HG02571 (cell line): ENCODE measurements at regions not wholly inside any gene's neighbourhood (a gene's known extent, or its start where the extent isn't known, plus 50 kb on each side); places are given as distances from the start of the nearest gene placed in this dataset.
"Not testable (repeated sequence)": the region's sequence is repeated elsewhere in the genome, so short reads cannot be mapped to it uniquely, and the experiment has no call there.

Source experiments
- ATAC-seq: cut with Tn5 transposase; IDR thresholded peaks from one replicate; pipeline ENCODE4 v1.9.1; 2021; ENCODE audit warnings: mild to moderate bottlenecking, moderate library complexity; ENCODE audit not compliant: unreplicated experiment

- no peak for ATAC-seq
Observed at GRCh38 chr13:34349091-34349722, 531.3 kb downstream of the RFC3 start.

- no peak for ATAC-seq
Observed at GRCh38 chr13:34350671-34351070, 532.7 kb downstream of the RFC3 start.

- no peak for ATAC-seq
Observed at GRCh38 chr13:34351134-34351533, 533.2 kb downstream of the RFC3 start.

- ATAC-seq = no peak
Observed at GRCh38 chr13:34352958-34353357, 535.0 kb downstream of the RFC3 start.

GRCh38 chr13:34356686-34357434, 538.9 kb downstream of the RFC3 start:
- ATAC-seq = no peak

- no peak for ATAC-seq
Observed at GRCh38 chr13:34357435-34358232, 539.7 kb downstream of the RFC3 start.

- ATAC-seq = no peak
Observed at GRCh38 chr13:34358811-34359513, 541.0 kb downstream of the RFC3 start.

GRCh38 chr13:34360702-34361101, 542.8 kb downstream of the RFC3 start:
- no peak for ATAC-seq

- no peak for ATAC-seq
Observed at GRCh38 chr13:34361560-34361959, 543.6 kb downstream of the RFC3 start.

- no peak for ATAC-seq
Observed at GRCh38 chr13:34363266-34363665, 545.3 kb downstream of the RFC3 start.

GRCh38 chr13:34364633-34365032, 546.7 kb downstream of the RFC3 start:
- no peak for ATAC-seq

GRCh38 chr13:34369931-34370330, 552.0 kb downstream of the RFC3 start:
- ATAC-seq = no peak

- ATAC-seq = no peak
Observed at GRCh38 chr13:34371108-34371507, 553.2 kb downstream of the RFC3 start.

GRCh38 chr13:34371645-34372395, 553.9 kb downstream of the RFC3 start:
- no peak for ATAC-seq

- ATAC-seq = no peak
Observed at GRCh38 chr13:34372581-34372980, 554.6 kb downstream of the RFC3 start.

- ATAC-seq = no peak
Observed at GRCh38 chr13:34376483-34376882, 558.5 kb downstream of the RFC3 start.

GRCh38 chr13:34381228-34381627, 560.8 kb upstream of the NBEA start:
- ATAC-seq = no peak

- no peak for ATAC-seq
Observed at GRCh38 chr13:34383728-34384127, 558.3 kb upstream of the NBEA start.

GRCh38 chr13:34386229-34386628, 555.8 kb upstream of the NBEA start:
- ATAC-seq = not testable (repeated sequence)

GRCh38 chr13:34391076-34391475, 551.0 kb upstream of the NBEA start:
- ATAC-seq = no peak
